Panc1 (cell line): ENCODE measurements at regions not wholly inside any gene's neighbourhood (a gene's known extent, or its start where the extent isn't known, plus 50 kb on each side); places are given as distances from the start of the nearest gene placed in this dataset.

Experiments
- ATAC-seq: fragments of 200-7000 bp; cut with Tn5 transposase; 2 replicates; pipeline ENCODE4 v1.9.1; 2020; ENCODE audit warnings: mild to moderate bottlenecking, moderate library complexity
- BruUV-seq: library from RNA; stranded (reverse); fragments of 400-500 nt; replicated peaks from 2 replicates; lab custom pipeline; 2021; lab: Mats Ljungman, UMichigan
- CTCF ChIA-PET: fragments of 300-600 bp; sonication (Branson Sonifier 250); formaldehyde crosslinking; loops from one replicate; lab custom pipeline; 2022; ENCODE audit warnings: antibody characterized with exemption; lab: Charles Lee
- POLR2A ChIA-PET: fragments of 300-600 bp; sonication (Branson Sonifier 250); formaldehyde crosslinking; loops from one replicate; lab custom pipeline; 2022; ENCODE audit warnings: antibody characterized with exemption; lab: Charles Lee
- DNase-seq: peaks from one replicate; pipeline ENCODE4 v3.0.0-alpha.2; 2010; ENCODE audit warnings: low read depth, low spot score
- H3K27ac ChIP-seq: 2 replicates; pipeline ENCODE4 v1.5.1; 2011; ENCODE audit warnings: mild to moderate bottlenecking, low read length, inconsistent platforms
- H3K27me3 ChIP-seq: fragments of 200-500 bp; sonication (Bioruptor generic); 2 replicates; pipeline ENCODE4 v1.6.0; 2014; ENCODE audit warnings: low read length, inconsistent platforms; ENCODE audit not compliant: control insufficient read depth, insufficient read depth
- H3K36me3 ChIP-seq: fragments of 200-500 bp; sonication (Bioruptor generic); 2 replicates; pipeline ENCODE4 v1.5.1; 2014; ENCODE audit warnings: inconsistent platforms, mild to moderate bottlenecking, low read length, moderate library complexity; ENCODE audit not compliant: control insufficient read depth, insufficient read depth
- H3K4me1 ChIP-seq: 2 replicates; pipeline ENCODE4 v1.5.1; 2011; ENCODE audit warnings: inconsistent platforms, mild to moderate bottlenecking, low read length, moderate library complexity; ENCODE audit not compliant: control insufficient read depth, insufficient read depth
- H3K4me3 ChIP-seq, 2 experiments: 2 replicates each; pipeline ENCODE4 v1.5.1; 2011 to 2012; ENCODE audit warnings: low read depth in 2 of 2, low read length in 2 of 2, mild to moderate bottlenecking in 2 of 2, inconsistent platforms in 1 of 2, moderate library complexity in 1 of 2
- H3K9me3 ChIP-seq: fragments of 200-500 bp; sonication (Bioruptor generic); 2 replicates; pipeline ENCODE4 v1.5.1; 2014; ENCODE audit warnings: low read depth, mild to moderate bottlenecking, inconsistent platforms, low read length, moderate library complexity; ENCODE audit not compliant: control insufficient read depth, insufficient read depth
- POLR2AphosphoS5 ChIP-seq: IDR thresholded peaks from 2 replicates; pipeline ENCODE4 v1.6.1; 2012; ENCODE audit warnings: mild to moderate bottlenecking, low read depth, low read length, moderate library complexity
- SIN3A ChIP-seq: IDR thresholded peaks from 2 replicates; pipeline ENCODE4 v1.6.1; 2012; ENCODE audit warnings: low read depth, mild to moderate bottlenecking, low read length, moderate library complexity, borderline replicate concordance; ENCODE audit not compliant: insufficient read depth
- TCF7L2 ChIP-seq: IDR thresholded peaks from 2 replicates; pipeline ENCODE4 v1.6.1; 2011; ENCODE audit warnings: mild to moderate bottlenecking, low read depth, low read length, inconsistent platforms
- in situ Hi-C: cut with HindIII; loops from 2 replicates; pipeline ENCODE4 v1.10.0; 2016; ENCODE audit warnings: low sequenced_read_pairs, low pct_unique_long_range_greater_than_20kb
- intact Hi-C: fragments of 100-400 bp; cut with micrococcal nuclease; formaldehyde crosslinking; loops from one replicate; pipeline ENCODE4 v1.10.0; 2022; ENCODE audit not compliant: unreplicated experiment
- TF ChIP-seq, protein P1 (sequence below), 2 experiments: IDR thresholded peaks; 2 replicates each; pipeline ENCODE4 v1.6.1; 2011 to 2012; ENCODE audit warnings: low read depth in 2 of 2, control low read depth in 1 of 2, low read length in 1 of 2, mild to moderate bottlenecking in 1 of 2, moderate library complexity in 1 of 2; ENCODE audit not compliant: insufficient read depth in 1 of 2
- TF ChIP-seq, protein P2 (sequence below): fragments of 450-650 bp; IDR thresholded peaks from 2 replicates; pipeline ENCODE4 v1.5.1; 2017; ENCODE audit warnings: mild to moderate bottlenecking

DNA sequence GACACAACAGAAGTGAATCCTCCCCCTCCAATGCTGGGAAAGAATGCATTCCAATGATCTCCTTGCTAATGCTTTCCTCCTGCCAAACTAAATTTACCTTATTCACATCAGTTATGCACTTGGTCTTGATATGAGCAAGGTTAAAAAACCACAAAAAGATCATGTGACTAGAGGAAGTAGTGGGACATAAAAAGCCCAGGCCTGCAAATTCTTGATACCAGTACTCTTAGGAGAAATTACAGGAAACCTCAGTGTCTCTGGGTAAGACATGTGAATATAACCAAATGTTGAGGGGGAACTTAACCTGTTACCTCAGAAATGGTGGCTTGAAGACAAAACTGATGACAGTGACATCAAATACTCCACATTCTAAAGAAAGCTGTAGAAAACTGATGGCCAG, 427.1 kb downstream of the RPS29 start:
- ChIA-PET POLR2A (no interaction called here), CTCF (no interaction called here)
- no peak for ATAC-seq
- H3K27ac ChIP-seq = no peak overlapping the region
- no TSS peak for BruUV-seq
- intact Hi-C loops = no loop called here
- TF ChIP-seq, protein P1, sequence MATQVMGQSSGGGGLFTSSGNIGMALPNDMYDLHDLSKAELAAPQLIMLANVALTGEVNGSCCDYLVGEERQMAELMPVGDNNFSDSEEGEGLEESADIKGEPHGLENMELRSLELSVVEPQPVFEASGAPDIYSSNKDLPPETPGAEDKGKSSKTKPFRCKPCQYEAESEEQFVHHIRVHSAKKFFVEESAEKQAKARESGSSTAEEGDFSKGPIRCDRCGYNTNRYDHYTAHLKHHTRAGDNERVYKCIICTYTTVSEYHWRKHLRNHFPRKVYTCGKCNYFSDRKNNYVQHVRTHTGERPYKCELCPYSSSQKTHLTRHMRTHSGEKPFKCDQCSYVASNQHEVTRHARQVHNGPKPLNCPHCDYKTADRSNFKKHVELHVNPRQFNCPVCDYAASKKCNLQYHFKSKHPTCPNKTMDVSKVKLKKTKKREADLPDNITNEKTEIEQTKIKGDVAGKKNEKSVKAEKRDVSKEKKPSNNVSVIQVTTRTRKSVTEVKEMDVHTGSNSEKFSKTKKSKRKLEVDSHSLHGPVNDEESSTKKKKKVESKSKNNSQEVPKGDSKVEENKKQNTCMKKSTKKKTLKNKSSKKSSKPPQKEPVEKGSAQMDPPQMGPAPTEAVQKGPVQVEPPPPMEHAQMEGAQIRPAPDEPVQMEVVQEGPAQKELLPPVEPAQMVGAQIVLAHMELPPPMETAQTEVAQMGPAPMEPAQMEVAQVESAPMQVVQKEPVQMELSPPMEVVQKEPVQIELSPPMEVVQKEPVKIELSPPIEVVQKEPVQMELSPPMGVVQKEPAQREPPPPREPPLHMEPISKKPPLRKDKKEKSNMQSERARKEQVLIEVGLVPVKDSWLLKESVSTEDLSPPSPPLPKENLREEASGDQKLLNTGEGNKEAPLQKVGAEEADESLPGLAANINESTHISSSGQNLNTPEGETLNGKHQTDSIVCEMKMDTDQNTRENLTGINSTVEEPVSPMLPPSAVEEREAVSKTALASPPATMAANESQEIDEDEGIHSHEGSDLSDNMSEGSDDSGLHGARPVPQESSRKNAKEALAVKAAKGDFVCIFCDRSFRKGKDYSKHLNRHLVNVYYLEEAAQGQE (IDR thresholded peaks at IDR 0.05; ENCODE audit: insufficient read depth in 1 of 2, low read depth in 2 of 2, low read length in 1 of 2) = no peak
- TF ChIP-seq, protein P2, sequence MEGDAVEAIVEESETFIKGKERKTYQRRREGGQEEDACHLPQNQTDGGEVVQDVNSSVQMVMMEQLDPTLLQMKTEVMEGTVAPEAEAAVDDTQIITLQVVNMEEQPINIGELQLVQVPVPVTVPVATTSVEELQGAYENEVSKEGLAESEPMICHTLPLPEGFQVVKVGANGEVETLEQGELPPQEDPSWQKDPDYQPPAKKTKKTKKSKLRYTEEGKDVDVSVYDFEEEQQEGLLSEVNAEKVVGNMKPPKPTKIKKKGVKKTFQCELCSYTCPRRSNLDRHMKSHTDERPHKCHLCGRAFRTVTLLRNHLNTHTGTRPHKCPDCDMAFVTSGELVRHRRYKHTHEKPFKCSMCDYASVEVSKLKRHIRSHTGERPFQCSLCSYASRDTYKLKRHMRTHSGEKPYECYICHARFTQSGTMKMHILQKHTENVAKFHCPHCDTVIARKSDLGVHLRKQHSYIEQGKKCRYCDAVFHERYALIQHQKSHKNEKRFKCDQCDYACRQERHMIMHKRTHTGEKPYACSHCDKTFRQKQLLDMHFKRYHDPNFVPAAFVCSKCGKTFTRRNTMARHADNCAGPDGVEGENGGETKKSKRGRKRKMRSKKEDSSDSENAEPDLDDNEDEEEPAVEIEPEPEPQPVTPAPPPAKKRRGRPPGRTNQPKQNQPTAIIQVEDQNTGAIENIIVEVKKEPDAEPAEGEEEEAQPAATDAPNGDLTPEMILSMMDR = no peak
- no peak for TF ChIP-seq SIN3A
- no peak for TF ChIP-seq TCF7L2
- no peak for TF ChIP-seq POLR2AphosphoS5
- H3K4me3 ChIP-seq = no peak overlapping the region
- H3K36me3 ChIP-seq = no peaks in the 10 kb centered on the region
- H3K4me1 ChIP-seq = no peaks in the 10 kb centered on the region
- H3K9me3 ChIP-seq = no peaks in the 10 kb centered on the region
- no peaks in the 10 kb centered on the region for H3K27me3 ChIP-seq
- DNase-seq = no peak
- in situ Hi-C loops = no loop called here

DNA sequence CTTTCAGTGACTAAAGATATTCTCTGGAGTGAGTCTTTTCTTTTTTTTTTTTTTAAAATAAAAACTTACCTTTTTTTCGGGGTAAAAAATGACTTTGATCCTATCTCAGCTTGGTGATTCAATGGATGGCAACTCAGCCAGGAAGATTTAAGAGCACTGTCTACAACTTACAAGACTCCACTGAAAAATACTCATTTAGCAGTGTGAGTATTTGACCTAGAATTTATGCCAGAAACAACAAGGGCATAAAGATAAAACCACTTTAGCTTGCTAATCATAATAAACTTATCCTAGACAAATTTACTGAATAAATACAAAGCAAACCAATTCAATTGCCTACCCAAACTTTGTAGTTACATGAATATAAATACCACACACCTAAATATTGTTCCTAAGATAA, 446.6 kb downstream of the RPS29 start:
- ChIA-PET POLR2A (no interaction called here), CTCF (no interaction called here)
- Histone ChIP-seq H3K36me3 (no peaks in the 10 kb centered on the region), H3K27me3 (no peaks in the 10 kb centered on the region), H3K4me3 (no peak overlapping the region), H3K9me3 (no peaks in the 10 kb centered on the region), H3K27ac (no peak overlapping the region), H3K4me1 (no peaks in the 10 kb centered on the region)
- in situ Hi-C loops = no loop called here
- no peak for TF ChIP-seq TCF7L2
- TF ChIP-seq, protein P1 (IDR thresholded peaks at IDR 0.05; ENCODE audit: insufficient read depth in 1 of 2, low read depth in 2 of 2, low read length in 1 of 2) = no peak
- no peak for TF ChIP-seq POLR2AphosphoS5
- TF ChIP-seq SIN3A = no peak
- TF ChIP-seq, protein P2 = no peak
- intact Hi-C loops = no loop called here
- no peak for DNase-seq
- no TSS peak for BruUV-seq
- ATAC-seq = no peak
